IPS DF 4.7 (cell line): ENCODE measurements at regions not wholly inside any gene's neighbourhood (a gene's known extent, or its start where the extent isn't known, plus 50 kb on each side); places are given as distances from the start of the nearest gene placed in this dataset.
"Not testable (repeated sequence)": the region's sequence is repeated elsewhere in the genome, so short reads cannot be mapped to it uniquely, and the experiment has no call there.

Experiments used
- DNase-seq: peaks from one replicate; pipeline ENCODE4 v3.0.0-alpha.2; 2013; ENCODE audit warnings: low spot score; ENCODE audit errors: extremely low read depth

GRCh38 chr9:75457474-75458011 lies 369.2 kb downstream of the OSTF1 start:
- DNase-seq: no peak

- DNase-seq: not testable (repeated sequence)
Measured at GRCh38 chr9:75459311-75459710, 371.0 kb downstream of the OSTF1 start.

- DNase-seq: no peak
Measured at GRCh38 chr9:75461183-75461582, 372.9 kb downstream of the OSTF1 start.

- DNase-seq: no peak
Measured at GRCh38 chr9:75462866-75463265, 374.6 kb downstream of the OSTF1 start.

- DNase-seq: no peak
Measured at GRCh38 chr9:75463871-75464270, 375.6 kb downstream of the OSTF1 start.

GRCh38 chr9:75464726-75465125 lies 376.4 kb downstream of the OSTF1 start:
- no peak for DNase-seq

GRCh38 chr9:75467142-75467541 lies 378.8 kb downstream of the OSTF1 start:
- no peak for DNase-seq

GRCh38 chr9:75471549-75472114 lies 383.3 kb downstream of the OSTF1 start:
- DNase-seq: no peak

GRCh38 chr9:75482566-75482965 lies 394.3 kb downstream of the OSTF1 start:
- DNase-seq: no peak

GRCh38 chr9:75483636-75484035 lies 395.3 kb downstream of the OSTF1 start:
- no peak for DNase-seq

GRCh38 chr9:75487856-75488718 lies 399.8 kb downstream of the OSTF1 start:
- no peak for DNase-seq

GRCh38 chr9:75488719-75489110 lies 400.4 kb downstream of the OSTF1 start:
- no peak for DNase-seq

GRCh38 chr9:75490326-75490725 lies 400.1 kb upstream of the PCSK5 start:
- no peak for DNase-seq

- no peak for DNase-seq
Measured at GRCh38 chr9:75491533-75491932, 398.9 kb upstream of the PCSK5 start.

- DNase-seq: no peak
Measured at GRCh38 chr9:75499812-75500211, 390.7 kb upstream of the PCSK5 start.

GRCh38 chr9:75500479-75500878 lies 390.0 kb upstream of the PCSK5 start:
- DNase-seq: no peak

GRCh38 chr9:75500940-75501339 lies 389.5 kb upstream of the PCSK5 start:
- not testable (repeated sequence) for DNase-seq

GRCh38 chr9:75504721-75505120 lies 385.8 kb upstream of the PCSK5 start:
- DNase-seq: no peak

- no peak for DNase-seq
Measured at GRCh38 chr9:75505654-75506053, 384.8 kb upstream of the PCSK5 start.

- DNase-seq: no peak
Measured at GRCh38 chr9:75529463-75529862, 361.0 kb upstream of the PCSK5 start.

- DNase-seq: no peak
Measured at GRCh38 chr9:75531588-75531987, 358.9 kb upstream of the PCSK5 start.

GRCh38 chr9:75532233-75533050 lies 358.0 kb upstream of the PCSK5 start:
- DNase-seq: no peak
